ENCODE measurements at regions not wholly inside any gene's neighbourhood (a gene's known extent, or its start where the extent isn't known, plus 50 kb on each side); places are given as distances from the start of the nearest gene placed in this dataset.

DNA sequence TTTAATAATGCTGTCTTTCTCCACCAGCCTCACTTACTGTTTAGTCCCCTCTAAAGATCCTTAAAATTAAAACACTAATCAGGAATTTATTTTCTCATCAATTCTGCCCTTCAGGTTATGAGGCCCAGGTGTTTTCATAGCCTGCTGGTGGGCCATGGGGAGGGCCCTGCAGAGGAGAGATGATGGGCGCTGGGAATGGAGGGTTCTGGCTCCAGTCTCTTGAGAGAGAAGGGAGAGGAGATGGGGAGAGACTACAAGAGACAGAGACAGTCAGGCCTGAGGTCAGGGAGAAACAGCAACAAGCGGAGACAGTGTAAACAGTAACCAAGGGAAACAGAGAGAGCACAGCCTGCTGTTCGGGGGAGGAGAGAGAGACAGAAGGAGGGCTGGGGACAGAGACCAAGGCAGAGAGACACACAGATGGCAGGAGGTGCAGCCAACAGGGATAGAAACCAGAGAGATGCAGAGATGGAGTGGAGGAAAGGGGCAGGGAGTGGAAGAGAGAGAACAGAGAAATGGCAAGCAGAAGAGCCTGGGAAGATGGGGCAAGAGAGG is 187.3 kb upstream of the SYT13 start:
- Histone ChIP-seq H3K4me1 (no peaks in the 10 kb centered on the region), H3K9me3 (no peaks in the 10 kb centered on the region), H3K4me3 (no peak overlapping the region), H3K36me3 (no peaks in the 10 kb centered on the region), H3K27ac (no peak overlapping the region), H3K27me3 (no peaks in the 10 kb centered on the region)
- DNase-seq (ENCODE audit: extremely low spot score in 2 of 2) = no peak
- intact Hi-C loops (cut with DNase I) = no loop called here
- TF ChIP-seq POLR2AphosphoS5 (IDR thresholded peaks at IDR 0.05; ENCODE audit: insufficient read depth in 1 of 2, low read depth in 1 of 2) (no peak), POLR2A (IDR thresholded peaks at IDR 0.05) (no peak)
- TF ChIP-seq, protein P1, sequence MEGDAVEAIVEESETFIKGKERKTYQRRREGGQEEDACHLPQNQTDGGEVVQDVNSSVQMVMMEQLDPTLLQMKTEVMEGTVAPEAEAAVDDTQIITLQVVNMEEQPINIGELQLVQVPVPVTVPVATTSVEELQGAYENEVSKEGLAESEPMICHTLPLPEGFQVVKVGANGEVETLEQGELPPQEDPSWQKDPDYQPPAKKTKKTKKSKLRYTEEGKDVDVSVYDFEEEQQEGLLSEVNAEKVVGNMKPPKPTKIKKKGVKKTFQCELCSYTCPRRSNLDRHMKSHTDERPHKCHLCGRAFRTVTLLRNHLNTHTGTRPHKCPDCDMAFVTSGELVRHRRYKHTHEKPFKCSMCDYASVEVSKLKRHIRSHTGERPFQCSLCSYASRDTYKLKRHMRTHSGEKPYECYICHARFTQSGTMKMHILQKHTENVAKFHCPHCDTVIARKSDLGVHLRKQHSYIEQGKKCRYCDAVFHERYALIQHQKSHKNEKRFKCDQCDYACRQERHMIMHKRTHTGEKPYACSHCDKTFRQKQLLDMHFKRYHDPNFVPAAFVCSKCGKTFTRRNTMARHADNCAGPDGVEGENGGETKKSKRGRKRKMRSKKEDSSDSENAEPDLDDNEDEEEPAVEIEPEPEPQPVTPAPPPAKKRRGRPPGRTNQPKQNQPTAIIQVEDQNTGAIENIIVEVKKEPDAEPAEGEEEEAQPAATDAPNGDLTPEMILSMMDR (IDR thresholded peaks at IDR 0.05) = no peak

DNA sequence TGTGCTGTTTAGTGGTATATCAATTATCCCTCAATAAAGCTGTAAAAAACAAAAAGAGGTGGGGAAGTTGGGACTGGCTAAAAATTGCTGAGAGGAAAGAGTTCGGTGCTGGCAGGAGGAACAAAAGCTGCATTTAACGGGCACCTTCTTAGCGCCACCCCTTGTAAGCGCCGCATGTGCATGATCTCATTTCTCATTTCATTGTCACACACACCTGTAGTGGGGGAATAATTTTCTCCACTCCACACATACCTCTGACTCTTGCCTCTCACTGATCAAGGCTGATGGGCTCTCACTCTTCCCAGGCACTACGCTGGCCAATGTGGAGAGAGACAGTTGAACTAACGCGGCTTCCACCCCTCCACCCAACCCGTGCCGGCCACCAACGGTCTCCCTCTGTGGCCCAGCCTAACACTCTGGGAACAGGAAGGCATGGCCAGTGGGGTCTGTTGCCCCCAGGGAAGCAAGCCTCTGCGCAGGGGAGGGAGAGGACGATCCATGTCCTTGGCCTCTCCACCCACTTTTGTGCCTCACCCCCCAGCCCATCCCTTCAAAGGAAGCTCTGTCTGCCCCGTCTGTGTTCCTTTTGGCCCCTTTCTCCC is 186.7 kb upstream of the SYT13 start:
- Histone ChIP-seq H3K36me3 (no peaks in the 10 kb centered on the region), H3K9me3 (no peaks in the 10 kb centered on the region), H3K27ac (no peak overlapping the region), H3K4me3 (no peak overlapping the region), H3K27me3 (no peaks in the 10 kb centered on the region), H3K4me1 (no peaks in the 10 kb centered on the region)
- DNase-seq (ENCODE audit: extremely low spot score in 2 of 2) = no peak
- intact Hi-C loops (cut with DNase I) = no loop called here
- no peak for TF ChIP-seq POLR2AphosphoS5 (IDR thresholded peaks at IDR 0.05; ENCODE audit: insufficient read depth in 1 of 2, low read depth in 1 of 2)
- TF ChIP-seq POLR2A (IDR thresholded peaks at IDR 0.05) = no peak
- TF ChIP-seq, protein P1 (IDR thresholded peaks at IDR 0.05) = no peak

DNA sequence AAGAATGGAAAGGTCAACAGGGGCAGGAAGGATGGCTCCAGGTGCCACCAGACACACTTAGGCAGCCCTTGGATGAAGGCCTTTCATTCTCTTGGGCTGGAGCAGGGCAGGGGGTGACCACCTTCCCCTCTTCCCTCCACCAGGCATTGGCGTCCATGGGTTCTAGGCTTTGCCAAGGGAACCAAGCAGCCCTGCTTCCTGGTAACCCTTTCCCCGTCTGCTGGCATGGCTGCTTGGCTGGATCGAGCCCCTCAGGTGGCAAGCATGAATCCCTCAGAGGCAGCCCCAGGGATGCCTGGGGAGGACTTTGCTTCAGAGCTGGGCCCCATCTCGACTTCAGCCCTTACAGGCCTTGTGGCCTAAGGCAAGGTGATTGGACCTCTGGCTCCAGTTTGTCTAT is 185.1 kb upstream of the SYT13 start:
- Histone ChIP-seq H3K27ac (no peak overlapping the region), H3K36me3 (no peaks in the 10 kb centered on the region), H3K4me3 (no peak overlapping the region), H3K27me3 (no peaks in the 10 kb centered on the region), H3K9me3 (no peaks in the 10 kb centered on the region), H3K4me1 (no peaks in the 10 kb centered on the region)
- no peak for DNase-seq (ENCODE audit: extremely low spot score in 2 of 2)
- TF ChIP-seq POLR2A (IDR thresholded peaks at IDR 0.05) = no peak
- TF ChIP-seq, protein P1 (IDR thresholded peaks at IDR 0.05) = no peak
- TF ChIP-seq POLR2AphosphoS5 (IDR thresholded peaks at IDR 0.05; ENCODE audit: insufficient read depth in 1 of 2, low read depth in 1 of 2) = no peak
- intact Hi-C loops (cut with DNase I) = no loop called here

GRCh38 chr11:45470794-45471167 is 184.6 kb upstream of the SYT13 start:
- Histone ChIP-seq H3K27ac (no peak overlapping the region), H3K36me3 (no peaks in the 10 kb centered on the region), H3K9me3 (no peaks in the 10 kb centered on the region), H3K4me1 (no peaks in the 10 kb centered on the region), H3K4me3 (no peak overlapping the region), H3K27me3 (no peaks in the 10 kb centered on the region)
- TF ChIP-seq, protein P1 (IDR thresholded peaks at IDR 0.05) = no peak
- TF ChIP-seq POLR2A (IDR thresholded peaks at IDR 0.05) = no peak
- no peak for TF ChIP-seq POLR2AphosphoS5 (IDR thresholded peaks at IDR 0.05; ENCODE audit: insufficient read depth in 1 of 2, low read depth in 1 of 2)
- intact Hi-C loops (cut with DNase I) = no loop called here
- DNase-seq (ENCODE audit: extremely low spot score in 2 of 2) = no peak

DNA sequence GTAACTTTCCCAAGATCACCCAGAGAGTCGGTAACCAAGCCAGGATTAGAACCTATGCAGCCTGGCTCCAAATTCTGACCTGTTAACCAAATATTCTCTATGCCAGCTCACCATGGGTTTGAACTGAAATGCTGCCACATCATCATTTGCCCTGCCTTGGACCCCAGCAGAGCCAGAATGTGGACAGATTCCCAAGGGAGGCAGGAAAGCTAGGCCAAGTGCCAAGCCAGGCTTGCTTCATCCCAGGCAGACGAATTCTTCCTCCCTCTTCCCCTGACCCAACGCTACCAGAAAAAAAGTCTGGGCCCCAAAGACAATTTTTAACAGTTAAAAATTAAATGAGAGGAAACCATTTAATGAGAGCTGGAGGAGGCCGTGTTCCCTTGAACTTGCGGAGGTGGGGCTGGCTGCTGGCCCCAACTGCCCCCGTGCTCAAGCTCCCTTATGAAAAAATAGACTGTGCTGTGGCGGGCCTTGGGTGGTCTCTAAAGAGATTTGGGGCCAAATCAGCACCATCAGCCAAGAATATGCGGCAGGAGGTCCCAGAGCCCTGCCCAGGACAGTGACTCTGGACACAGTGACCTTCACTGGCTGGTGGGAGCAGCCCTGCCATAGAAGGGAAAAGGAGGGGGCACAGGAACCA is 184.1 kb upstream of the SYT13 start:
- Histone ChIP-seq H3K9me3 (no peaks in the 10 kb centered on the region), H3K27ac (no peak overlapping the region), H3K4me1 (no peaks in the 10 kb centered on the region), H3K36me3 (no peaks in the 10 kb centered on the region), H3K4me3 (no peak overlapping the region), H3K27me3 (no peaks in the 10 kb centered on the region)
- intact Hi-C loops (cut with DNase I) = no loop called here
- TF ChIP-seq POLR2A (IDR thresholded peaks at IDR 0.05) (no peak), POLR2AphosphoS5 (IDR thresholded peaks at IDR 0.05; ENCODE audit: insufficient read depth in 1 of 2, low read depth in 1 of 2) (no peak)
- TF ChIP-seq, protein P1 (IDR thresholded peaks at IDR 0.05) = no peak
- no peak for DNase-seq (ENCODE audit: extremely low spot score in 2 of 2)

Data from vagina (tissue), 2 donors.